WTC11 (cell line): ENCODE measurements at regions not wholly inside any gene's neighbourhood (a gene's known extent, or its start where the extent isn't known, plus 50 kb on each side); places are given as distances from the start of the nearest gene placed in this dataset.

Experiments used
- ATAC-seq: fragments of 200-7000 bp; cut with Tn5 transposase; 2 replicates; pipeline ENCODE4 v1.10.0; 2021; ENCODE audit warnings: mild to moderate bottlenecking, moderate library complexity
- CTCF ChIA-PET: fragments of 300-600 bp; sonication (Branson Sonifier 250); formaldehyde crosslinking; loops from one replicate; lab custom pipeline; 2021; ENCODE audit warnings: antibody characterized with exemption; lab: Charles Lee
- POLR2A ChIA-PET: fragments of 350-600 bp; sonication (Branson Sonifier 250); formaldehyde crosslinking; loops from one replicate; lab custom pipeline; 2021; ENCODE audit warnings: antibody characterized with exemption; lab: Charles Lee
- DNase-seq: peaks from one replicate; pipeline ENCODE4 v3.0.0; 2021; ENCODE audit warnings: low spot score
- H3K27ac Mint-ChIP-seq: 2 replicates; pipeline ENCODE4 v1.8.0; 2021; ENCODE audit warnings: mixed read lengths
- H3K27me3 Mint-ChIP-seq: 2 replicates; pipeline ENCODE4 v1.8.0; 2021; ENCODE audit warnings: low read depth, mild to moderate bottlenecking, moderate library complexity, mixed read lengths
- H3K36me3 Mint-ChIP-seq: 2 replicates; pipeline ENCODE4 v1.8.0; 2021; ENCODE audit warnings: mixed read lengths
- H3K4me1 Mint-ChIP-seq: 2 replicates; pipeline ENCODE4 v1.8.0; 2022; ENCODE audit warnings: mixed read lengths
- H3K4me3 Mint-ChIP-seq: 2 replicates; pipeline ENCODE4 v1.8.0; 2021; ENCODE audit warnings: mild to moderate bottlenecking, moderate library complexity, mixed read lengths
- H3K9me3 Mint-ChIP-seq: 2 replicates; pipeline ENCODE4 v1.8.0; 2021; ENCODE audit warnings: mixed read lengths
- CDX4 ChIP-seq: fragments of 250-450 bp; sonication (Bioruptor Pico); IDR thresholded peaks from 2 replicates; pipeline ENCODE4 v1.9.0; 2021; ENCODE audit warnings: moderate library complexity, mild to moderate bottlenecking, inconsistent platforms, borderline replicate concordance
- CREB1 ChIP-seq: sonication (generic); formaldehyde crosslinking; IDR thresholded peaks from 2 replicates; pipeline ENCODE4 v1.8.0; 2023; ENCODE audit warnings: mild to moderate bottlenecking, missing genetic modification reagents
- CTCF ChIP-seq: fragments of 200-600 bp; IDR thresholded peaks from 2 replicates; pipeline ENCODE4 v1.8.0; 2022; ENCODE audit warnings: antibody characterized with exemption
- E2F5 ChIP-seq: sonication (generic); formaldehyde crosslinking; IDR thresholded peaks from 2 replicates; pipeline ENCODE4 v1.8.1; 2022; ENCODE audit warnings: mild to moderate bottlenecking, moderate library complexity, missing genetic modification reagents
- ETV6 ChIP-seq: sonication (generic); formaldehyde crosslinking; IDR thresholded peaks from 2 replicates; pipeline ENCODE4 v1.8.1; 2022; ENCODE audit warnings: mild to moderate bottlenecking, missing genetic modification reagents
- FOXJ3 ChIP-seq: sonication (generic); formaldehyde crosslinking; IDR thresholded peaks from 2 replicates; pipeline ENCODE4 v1.9.0; 2021; ENCODE audit warnings: missing genetic modification reagents, mild to moderate bottlenecking, borderline replicate concordance
- FOXK1 ChIP-seq: sonication (generic); formaldehyde crosslinking; IDR thresholded peaks from 2 replicates; pipeline ENCODE4 v1.8.0; 2022; ENCODE audit warnings: mild to moderate bottlenecking, moderate library complexity, missing genetic modification reagents
- GTF2I ChIP-seq: fragments of 250-450 bp; sonication (Bioruptor Pico); conservative IDR thresholded peaks from 2 replicates; pipeline ENCODE4 v1.4.0; 2021; ENCODE audit warnings: mild to moderate bottlenecking
- MAX ChIP-seq: sonication (generic); formaldehyde crosslinking; IDR thresholded peaks from 2 replicates; pipeline ENCODE4 v1.8.0; 2022; ENCODE audit warnings: mild to moderate bottlenecking, missing genetic modification reagents
- MYBL2 ChIP-seq: sonication (generic); formaldehyde crosslinking; IDR thresholded peaks from 2 replicates; pipeline ENCODE4 v1.8.1; 2023; ENCODE audit warnings: mild to moderate bottlenecking, moderate library complexity, missing genetic modification reagents
- NFATC4 ChIP-seq: fragments of 250-450 bp; sonication (Bioruptor Pico); IDR thresholded peaks from 2 replicates; pipeline ENCODE4 v1.9.0; 2021; ENCODE audit warnings: mild to moderate bottlenecking
- OVOL2 ChIP-seq: fragments of 250-450 bp; sonication (Bioruptor Pico); IDR thresholded peaks from 2 replicates; pipeline ENCODE4 v1.9.0; 2021; ENCODE audit warnings: mild to moderate bottlenecking, borderline replicate concordance
- SMAD4 ChIP-seq: sonication (generic); formaldehyde crosslinking; IDR thresholded peaks from 2 replicates; pipeline ENCODE4 v1.8.0; 2022; ENCODE audit warnings: mild to moderate bottlenecking, missing genetic modification reagents
- TCF7 ChIP-seq: sonication (generic); formaldehyde crosslinking; IDR thresholded peaks from 2 replicates; pipeline ENCODE4 v1.8.0; 2022; ENCODE audit warnings: mild to moderate bottlenecking, low read depth, missing genetic modification reagents, moderate library complexity
- TP53 ChIP-seq: sonication (generic); formaldehyde crosslinking; IDR thresholded peaks from 2 replicates; pipeline ENCODE4 v1.8.1; 2023; ENCODE audit warnings: mild to moderate bottlenecking, missing genetic modification reagents
- ZNF121 ChIP-seq: sonication (generic); formaldehyde crosslinking; IDR thresholded peaks from 2 replicates; pipeline ENCODE4 v1.8.0; 2023; ENCODE audit warnings: missing genetic modification reagents
- ZNF138 ChIP-seq: sonication (generic); formaldehyde crosslinking; conservative IDR thresholded peaks from 2 replicates; pipeline ENCODE4 v1.8.1; 2022; ENCODE audit warnings: mild to moderate bottlenecking, moderate library complexity, missing genetic modification reagents
- ZNF281 ChIP-seq: sonication (generic); formaldehyde crosslinking; IDR thresholded peaks from 2 replicates; pipeline ENCODE4 v1.8.0; 2023; ENCODE audit warnings: mild to moderate bottlenecking, missing genetic modification reagents
- ZNF317 ChIP-seq: sonication (generic); formaldehyde crosslinking; IDR thresholded peaks from 2 replicates; pipeline ENCODE4 v1.8.1; 2023; ENCODE audit warnings: low read depth, mild to moderate bottlenecking, moderate library complexity, missing genetic modification reagents, borderline replicate concordance
- ZNF396 ChIP-seq: fragments of 250-450 bp; sonication (Bioruptor Pico); IDR thresholded peaks from 2 replicates; pipeline ENCODE4 v1.8.0; 2021; ENCODE audit warnings: mild to moderate bottlenecking, moderate library complexity, borderline replicate concordance
- ZNF512 ChIP-seq: sonication (generic); formaldehyde crosslinking; IDR thresholded peaks from 2 replicates; pipeline ENCODE4 v1.8.1; 2022; ENCODE audit warnings: missing genetic modification reagents, borderline replicate concordance
- TF ChIP-seq, protein P1 (sequence below): fragments of 250-450 bp; sonication (Bioruptor Pico); IDR thresholded peaks from 2 replicates; pipeline ENCODE4 v1.9.0; 2021; ENCODE audit warnings: mild to moderate bottlenecking
- TF ChIP-seq, protein P2 (sequence below): sonication (generic); formaldehyde crosslinking; conservative IDR thresholded peaks from 2 replicates; pipeline ENCODE4 v1.8.1; 2022; ENCODE audit warnings: mild to moderate bottlenecking, missing genetic modification reagents
- TF ChIP-seq, protein P3 (sequence below): sonication (generic); formaldehyde crosslinking; IDR thresholded peaks from 2 replicates; pipeline ENCODE4 v1.8.0; 2022; ENCODE audit warnings: missing genetic modification reagents

- no peak for TF ChIP-seq MAX (CRISPR knock-in tag)
- TF ChIP-seq MYBL2 (CRISPR knock-in tag): no peak
- TF ChIP-seq, protein P1, sequence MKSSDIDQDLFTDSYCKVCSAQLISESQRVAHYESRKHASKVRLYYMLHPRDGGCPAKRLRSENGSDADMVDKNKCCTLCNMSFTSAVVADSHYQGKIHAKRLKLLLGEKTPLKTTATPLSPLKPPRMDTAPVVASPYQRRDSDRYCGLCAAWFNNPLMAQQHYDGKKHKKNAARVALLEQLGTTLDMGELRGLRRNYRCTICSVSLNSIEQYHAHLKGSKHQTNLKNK: no peak
- no peak for TF ChIP-seq CTCF
- TF ChIP-seq CDX4 (CRISPR knock-in tag): no peak
- no peak for TF ChIP-seq ZNF121 (CRISPR knock-in tag)
- no peak for TF ChIP-seq ZNF138
- no peak for TF ChIP-seq FOXK1
- TF ChIP-seq OVOL2 (CRISPR knock-in tag): no peak
- no peak for TF ChIP-seq NFATC4 (CRISPR knock-in tag)
- TF ChIP-seq, protein P2, sequence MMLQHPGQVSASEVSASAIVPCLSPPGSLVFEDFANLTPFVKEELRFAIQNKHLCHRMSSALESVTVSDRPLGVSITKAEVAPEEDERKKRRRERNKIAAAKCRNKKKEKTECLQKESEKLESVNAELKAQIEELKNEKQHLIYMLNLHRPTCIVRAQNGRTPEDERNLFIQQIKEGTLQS: no peak
- TF ChIP-seq TP53 (CRISPR knock-in tag): no peak
- TF ChIP-seq GTF2I (CRISPR knock-in tag): no peak
- TF ChIP-seq, protein P3, sequence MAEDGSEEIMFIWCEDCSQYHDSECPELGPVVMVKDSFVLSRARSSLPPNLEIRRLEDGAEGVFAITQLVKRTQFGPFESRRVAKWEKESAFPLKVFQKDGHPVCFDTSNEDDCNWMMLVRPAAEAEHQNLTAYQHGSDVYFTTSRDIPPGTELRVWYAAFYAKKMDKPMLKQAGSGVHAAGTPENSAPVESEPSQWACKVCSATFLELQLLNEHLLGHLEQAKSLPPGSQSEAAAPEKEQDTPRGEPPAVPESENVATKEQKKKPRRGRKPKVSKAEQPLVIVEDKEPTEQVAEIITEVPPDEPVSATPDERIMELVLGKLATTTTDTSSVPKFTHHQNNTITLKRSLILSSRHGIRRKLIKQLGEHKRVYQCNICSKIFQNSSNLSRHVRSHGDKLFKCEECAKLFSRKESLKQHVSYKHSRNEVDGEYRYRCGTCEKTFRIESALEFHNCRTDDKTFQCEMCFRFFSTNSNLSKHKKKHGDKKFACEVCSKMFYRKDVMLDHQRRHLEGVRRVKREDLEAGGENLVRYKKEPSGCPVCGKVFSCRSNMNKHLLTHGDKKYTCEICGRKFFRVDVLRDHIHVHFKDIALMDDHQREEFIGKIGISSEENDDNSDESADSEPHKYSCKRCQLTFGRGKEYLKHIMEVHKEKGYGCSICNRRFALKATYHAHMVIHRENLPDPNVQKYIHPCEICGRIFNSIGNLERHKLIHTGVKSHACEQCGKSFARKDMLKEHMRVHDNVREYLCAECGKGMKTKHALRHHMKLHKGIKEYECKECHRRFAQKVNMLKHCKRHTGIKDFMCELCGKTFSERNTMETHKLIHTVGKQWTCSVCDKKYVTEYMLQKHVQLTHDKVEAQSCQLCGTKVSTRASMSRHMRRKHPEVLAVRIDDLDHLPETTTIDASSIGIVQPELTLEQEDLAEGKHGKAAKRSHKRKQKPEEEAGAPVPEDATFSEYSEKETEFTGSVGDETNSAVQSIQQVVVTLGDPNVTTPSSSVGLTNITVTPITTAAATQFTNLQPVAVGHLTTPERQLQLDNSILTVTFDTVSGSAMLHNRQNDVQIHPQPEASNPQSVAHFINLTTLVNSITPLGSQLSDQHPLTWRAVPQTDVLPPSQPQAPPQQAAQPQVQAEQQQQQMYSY (CRISPR knock-in tag): no peak
- no peak for TF ChIP-seq TCF7 (CRISPR knock-in tag)
- TF ChIP-seq E2F5 (CRISPR knock-in tag): no peak
Measured at GRCh38 chr5:106661866-106662265, 1008.9 kb downstream of the EFNA5 start (continued).

GRCh38 chr5:106660681-106661080 is 1010.1 kb downstream of the EFNA5 start:
- ChIA-PET CTCF (no interaction called here), POLR2A (no interaction called here)
- no peak for DNase-seq
- H3K9me3 Mint-ChIP-seq: no peaks in the 10 kb centered on the region
- H3K4me3 Mint-ChIP-seq: no peak overlapping the region
- H3K4me1 Mint-ChIP-seq: peaks cover 3% of the 10 kb centered on the region; the same call in 1 of the 2 replicates
- ATAC-seq: no peak
- no peak overlapping the region for H3K27ac Mint-ChIP-seq
- H3K36me3 Mint-ChIP-seq: no peaks in the 10 kb centered on the region
- H3K27me3 Mint-ChIP-seq: no peaks in the 10 kb centered on the region
- TF ChIP-seq ZNF281 (CRISPR knock-in tag): no peak
- no peak for TF ChIP-seq ZNF121 (CRISPR knock-in tag)
- no peak for TF ChIP-seq ZNF512 (CRISPR knock-in tag)
- no peak for TF ChIP-seq ZNF317
- no peak for TF ChIP-seq ETV6 (CRISPR knock-in tag)
- no peak for TF ChIP-seq CDX4 (CRISPR knock-in tag)
- no peak for TF ChIP-seq ZNF396
- no peak for TF ChIP-seq FOXJ3 (CRISPR knock-in tag)
- no peak for TF ChIP-seq SMAD4 (CRISPR knock-in tag)
- no peak for TF ChIP-seq ZNF138
- no peak for TF ChIP-seq MAX (CRISPR knock-in tag)
- no peak for TF ChIP-seq CREB1 (CRISPR knock-in tag)
